HG02759 (cell line): ENCODE measurements at regions not wholly inside any gene's neighbourhood (a gene's known extent, or its start where the extent isn't known, plus 50 kb on each side); places are given as distances from the start of the nearest gene placed in this dataset.
"Not testable (repeated sequence)": the region's sequence is repeated elsewhere in the genome, so short reads cannot be mapped to it uniquely, and the experiment has no call there.

Experiments used
- ATAC-seq: cut with Tn5 transposase; IDR thresholded peaks from one replicate; pipeline ENCODE4 v1.9.1; 2021; ENCODE audit warnings: mild to moderate bottlenecking, moderate library complexity; ENCODE audit not compliant: unreplicated experiment

DNA sequence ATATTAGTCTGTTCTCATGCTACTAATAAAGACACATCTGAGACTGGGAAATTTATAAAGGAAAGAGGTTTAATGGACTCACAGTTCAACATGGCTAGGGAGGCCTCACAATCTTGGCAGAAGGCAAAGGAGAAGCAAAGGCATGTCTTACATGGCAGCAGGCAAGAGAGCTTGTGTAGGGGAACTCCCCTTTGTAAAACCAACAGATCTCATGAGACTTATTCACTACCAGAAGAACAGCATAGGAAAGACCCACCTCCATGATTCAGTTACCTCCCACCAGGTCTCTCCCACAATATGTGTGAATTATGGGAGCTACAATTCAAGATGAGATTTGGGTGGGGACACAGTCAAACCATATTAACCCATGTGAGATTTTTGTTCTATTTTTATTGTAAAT is 244.5 kb upstream of the TRIB2 start:
- ATAC-seq = not testable (repeated sequence)

GRCh38 chr2:12478151-12479064 is 238.3 kb upstream of the TRIB2 start:
- ATAC-seq = no peak

DNA sequence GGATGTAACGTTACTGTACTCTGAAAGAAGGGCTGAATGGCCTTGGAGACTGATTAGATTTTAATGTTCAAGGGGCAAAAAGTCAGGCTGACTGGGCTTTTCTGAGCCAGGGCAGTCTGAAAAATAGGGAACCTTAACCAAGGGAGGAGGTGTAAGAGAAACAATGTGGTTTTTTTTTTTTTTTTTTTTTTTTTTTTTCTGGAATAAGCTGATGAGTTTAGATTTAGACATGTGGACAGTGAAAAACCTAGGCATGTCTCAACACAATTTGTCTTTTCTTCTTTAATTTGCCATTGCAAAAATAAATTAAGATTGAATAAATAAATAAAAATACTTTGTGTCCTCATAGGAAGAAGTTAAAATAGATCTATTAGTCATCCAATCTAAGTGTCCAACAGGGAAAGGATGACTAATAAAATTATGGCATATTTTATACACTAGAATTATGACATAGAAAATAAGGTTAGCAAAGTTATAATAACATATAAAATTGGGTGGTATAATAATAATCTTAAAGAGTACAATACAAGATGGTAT is 237.6 kb upstream of the TRIB2 start:
- no peak for ATAC-seq

DNA sequence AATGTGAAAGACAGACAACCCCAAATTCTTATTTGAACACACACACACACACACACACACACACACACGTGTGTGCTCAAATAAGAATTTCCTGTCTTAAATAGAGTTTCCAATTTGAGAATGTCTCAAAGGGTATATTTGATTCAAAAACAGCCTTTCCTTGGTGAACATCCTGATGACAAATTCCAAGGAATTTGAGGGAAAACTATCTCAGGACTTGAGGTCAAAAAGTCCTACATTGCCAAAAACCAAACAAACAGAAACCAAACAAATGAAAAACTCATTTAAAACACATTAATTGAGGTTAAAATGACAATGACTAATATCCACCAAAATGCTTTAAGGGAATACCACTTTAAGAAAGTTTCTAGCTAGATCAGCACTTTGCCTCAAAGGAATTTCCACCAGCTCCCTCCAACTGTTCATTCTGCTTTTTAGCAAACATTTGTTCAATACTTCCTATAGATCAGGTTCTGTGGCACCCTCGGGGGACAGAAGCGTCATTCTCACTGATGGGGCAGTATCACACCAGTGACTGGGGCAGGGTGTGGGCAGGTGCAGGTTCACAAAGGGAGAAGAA is 232.1 kb upstream of the TRIB2 start:
- ATAC-seq = no peak

DNA sequence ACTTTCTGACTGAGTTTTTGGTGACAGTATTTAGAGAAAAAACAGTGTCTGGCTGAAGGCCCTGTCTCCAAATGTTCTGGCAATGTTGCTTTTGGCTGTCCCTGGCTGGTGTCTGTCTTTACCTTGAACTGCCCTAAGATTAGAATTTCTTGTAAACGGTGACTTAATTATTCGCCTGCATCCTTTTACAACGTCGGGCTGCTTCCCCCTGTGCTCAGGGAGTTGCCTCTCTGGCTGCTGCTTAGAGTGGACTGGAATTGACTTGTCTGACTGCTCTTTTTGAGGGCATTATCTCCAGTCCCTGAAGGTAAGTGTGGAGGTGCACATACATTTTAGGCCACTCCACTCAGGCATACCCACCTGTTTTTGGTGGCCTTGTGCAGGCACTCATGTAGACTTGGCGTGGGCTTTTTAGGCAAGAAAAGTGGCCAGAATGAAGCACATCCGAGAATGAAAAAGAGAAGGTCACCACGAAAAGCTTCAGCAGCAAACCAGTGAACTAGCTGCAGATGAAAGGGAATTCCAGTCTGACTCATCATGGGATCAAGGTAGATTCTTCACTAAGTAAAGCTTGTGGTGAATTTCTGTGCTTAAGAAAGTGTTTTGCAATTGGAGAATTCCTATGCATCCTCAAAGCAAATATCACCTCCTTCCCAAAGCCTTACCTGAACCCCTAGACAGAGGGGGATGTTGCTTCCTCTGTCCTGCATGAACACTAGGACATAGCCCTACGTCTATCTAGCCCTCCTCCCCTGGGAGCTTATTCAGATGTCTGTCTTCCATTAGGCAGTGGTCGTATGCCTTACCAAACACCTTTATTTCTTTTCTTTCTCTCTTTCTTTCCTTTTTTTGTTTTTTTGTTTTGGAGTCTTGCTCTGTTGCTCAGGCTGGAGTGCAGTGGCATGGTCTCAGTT is 230.3 kb upstream of the TRIB2 start:
- ATAC-seq = peak; percentile 71

GRCh38 chr2:12487253-12488004 is 229.3 kb upstream of the TRIB2 start:
- no peak for ATAC-seq

- ATAC-seq = no peak
Measured at GRCh38 chr2:12488352-12489318, 228.1 kb upstream of the TRIB2 start.

DNA sequence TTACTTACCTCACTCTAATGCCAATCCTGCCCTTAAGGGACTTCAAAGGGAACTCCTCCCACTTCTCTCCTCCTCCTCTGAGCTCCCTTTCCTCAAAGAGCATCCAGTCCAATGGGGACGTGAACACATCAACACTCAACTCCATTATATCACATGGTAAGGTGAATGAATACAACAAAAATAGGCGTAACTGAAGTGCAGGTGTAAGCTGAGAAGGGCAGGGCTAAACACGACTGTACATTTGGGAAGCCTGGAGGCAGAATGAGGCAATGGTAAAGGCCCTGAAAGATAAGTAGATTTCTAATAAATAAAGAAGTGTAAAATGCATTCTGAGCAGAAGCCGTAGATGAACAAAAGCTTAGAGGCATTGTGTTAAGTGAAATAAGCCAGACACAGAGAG is 226.1 kb upstream of the TRIB2 start:
- no peak for ATAC-seq

GRCh38 chr2:12492360-12492759 is 224.4 kb upstream of the TRIB2 start:
- not testable (repeated sequence) for ATAC-seq

DNA sequence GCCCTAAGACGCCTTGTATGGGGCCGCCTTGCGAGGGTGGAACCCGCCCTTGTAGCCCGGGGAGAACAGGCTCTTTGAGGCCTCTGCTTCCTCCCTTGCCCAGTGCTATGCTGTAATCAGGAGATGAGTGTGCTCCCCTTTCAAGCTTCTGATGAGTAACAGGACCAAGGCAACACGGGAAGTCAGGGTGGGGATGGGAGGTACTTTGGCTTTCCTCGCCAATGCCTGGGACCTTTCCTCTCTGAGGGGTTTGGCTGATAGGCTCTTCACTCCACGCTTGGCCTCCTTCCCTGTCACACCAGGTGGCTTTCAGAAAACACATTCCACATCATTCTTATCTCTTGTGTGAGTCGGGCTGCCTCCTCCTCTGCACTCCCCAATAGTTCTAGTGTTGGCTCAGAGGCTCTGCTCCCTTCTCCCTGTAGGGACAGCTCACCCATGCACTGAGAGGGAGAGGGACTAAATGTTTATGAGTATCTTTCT is 223.7 kb upstream of the TRIB2 start:
- no peak for ATAC-seq

DNA sequence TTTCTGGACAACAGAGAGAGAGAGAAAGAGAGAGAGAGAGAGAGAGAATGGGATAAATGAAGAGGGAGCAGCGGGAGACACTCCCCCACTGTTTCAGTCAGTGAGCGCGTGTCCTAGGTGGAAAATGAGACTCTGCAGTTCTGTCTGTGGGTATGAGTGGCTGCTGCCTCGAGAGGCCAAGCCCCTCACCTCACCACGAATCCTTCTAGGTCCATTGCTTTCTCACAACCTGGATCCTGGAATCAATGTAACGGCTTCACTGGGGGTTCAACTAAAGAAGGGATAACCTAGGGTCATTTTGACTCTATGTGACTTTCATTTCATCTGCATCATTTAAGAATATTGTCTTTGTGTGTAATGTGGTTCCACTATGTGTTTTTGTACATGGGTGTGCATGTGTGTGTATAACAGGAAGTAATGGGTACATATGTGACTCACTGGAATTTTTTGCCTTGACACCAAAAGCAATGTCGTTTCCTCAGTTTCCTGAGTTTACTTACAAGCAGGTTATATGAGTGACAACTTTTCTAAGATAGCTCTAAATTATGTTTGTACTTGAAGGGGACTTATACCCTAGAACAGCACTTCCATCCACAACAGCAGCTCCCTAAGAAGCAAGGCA is 221.4 kb upstream of the TRIB2 start:
- no peak for ATAC-seq

GRCh38 chr2:12498286-12498685 is 218.4 kb upstream of the TRIB2 start:
- ATAC-seq = no peak

DNA sequence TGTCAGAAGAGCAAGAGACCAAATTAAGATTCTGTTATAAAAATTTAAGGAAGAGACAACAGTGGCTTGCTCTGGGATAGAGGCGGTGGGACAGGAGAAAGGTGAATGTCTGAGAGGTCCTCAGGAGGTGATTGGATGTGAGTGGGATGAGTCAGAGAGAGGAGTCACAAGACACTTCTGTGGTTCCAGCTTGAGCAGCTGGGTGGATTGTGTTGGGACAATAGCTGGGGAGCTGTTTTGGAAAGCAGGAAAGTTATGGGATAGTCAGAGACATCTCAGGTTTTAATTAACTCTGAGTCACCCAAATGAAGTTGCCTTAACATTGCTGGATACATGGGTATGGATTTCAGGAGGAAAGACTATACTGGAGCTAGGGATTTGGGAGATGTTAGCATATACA is 218.0 kb upstream of the TRIB2 start:
- ATAC-seq = no peak

DNA sequence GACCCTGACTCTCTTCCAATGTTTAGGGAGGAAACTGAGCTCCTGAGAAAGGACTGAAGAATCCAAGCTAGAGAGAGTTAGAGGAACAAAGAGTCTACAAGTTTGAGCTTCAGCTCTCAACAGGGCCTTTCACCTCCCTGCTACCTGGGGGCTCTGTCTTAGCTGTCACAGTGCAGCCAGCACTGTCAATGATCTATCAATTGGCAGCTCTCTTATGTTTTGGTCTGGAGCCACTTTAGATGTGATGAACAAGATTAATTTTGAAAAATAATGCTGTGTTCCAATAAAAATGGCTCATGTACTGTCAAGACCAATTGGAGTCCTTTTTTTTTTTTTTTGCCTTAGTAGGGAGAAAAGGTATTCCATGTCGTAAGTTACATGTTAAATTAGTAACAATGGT is 215.8 kb upstream of the TRIB2 start:
- no peak for ATAC-seq

GRCh38 chr2:12501469-12502158 is 215.1 kb upstream of the TRIB2 start:
- ATAC-seq = peak; percentile 90

GRCh38 chr2:12502759-12503158 is 214.0 kb upstream of the TRIB2 start:
- ATAC-seq = no peak

GRCh38 chr2:12504443-12504842 is 212.3 kb upstream of the TRIB2 start:
- peak; percentile 55 for ATAC-seq

DNA sequence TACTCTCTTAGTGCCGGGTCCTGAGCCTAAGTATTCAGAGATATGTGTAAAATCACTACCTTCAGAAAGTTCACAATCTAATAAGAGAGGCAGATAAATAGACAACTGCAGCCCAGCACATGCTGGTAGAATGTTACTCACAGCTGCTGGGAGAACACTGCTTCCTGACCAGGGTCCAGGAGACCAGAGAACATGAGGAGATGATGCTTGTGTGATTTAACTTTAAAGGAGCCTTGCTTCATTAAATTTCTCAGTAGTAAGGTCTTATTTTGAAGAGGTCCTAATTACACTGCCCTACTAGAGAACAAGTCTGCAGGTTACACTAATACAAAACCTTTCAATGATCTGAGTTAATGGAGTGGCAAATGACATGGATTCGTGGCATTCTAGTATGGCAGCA is 209.9 kb upstream of the TRIB2 start:
- ATAC-seq = peak; percentile 1
